ENCODE measurements at regions not wholly inside any gene's neighbourhood (a gene's known extent, or its start where the extent isn't known, plus 50 kb on each side); places are given as distances from the start of the nearest gene placed in this dataset.

- H3K4me1 Mint-ChIP-seq: peaks cover 9% of the 10 kb centered on the region
- DNase-seq (ENCODE audit: low spot score in 2 of 2): no peak
Observed at GRCh38 chr15:85932391-85932790, 137.7 kb upstream of the KLHL25 start.

GRCh38 chr15:85934691-85935090, 140.0 kb upstream of the KLHL25 start:
- ATAC-seq (replicated peaks; ENCODE audit: extremely low read depth, poor library complexity, severe bottlenecking) (no peak), DNase-seq (ENCODE audit: low spot score in 2 of 2) (no peak)
- H3K4me3 Mint-ChIP-seq: no peak overlapping the region
- peaks cover 37% of the 10 kb centered on the region for H3K27me3 Mint-ChIP-seq
- H3K4me1 Mint-ChIP-seq: no peaks in the 10 kb centered on the region
- no peaks in the 10 kb centered on the region for H3K9me3 Mint-ChIP-seq
- no peaks in the 10 kb centered on the region for H3K36me3 Mint-ChIP-seq (ENCODE audit: insufficient read depth)
- no peak overlapping the region for H3K27ac Mint-ChIP-seq (ENCODE audit: low read depth)

More at GRCh38 chr15:85932391-85932790, 137.7 kb upstream of the KLHL25 start:
- ATAC-seq (replicated peaks; ENCODE audit: extremely low read depth, poor library complexity, severe bottlenecking): no peak
- Mint-ChIP-seq H3K36me3 (ENCODE audit: insufficient read depth) (no peaks in the 10 kb centered on the region), H3K9me3 (no peaks in the 10 kb centered on the region), H3K4me3 (no peak overlapping the region), H3K27ac (ENCODE audit: low read depth) (no peak overlapping the region), H3K27me3 (peaks cover 18% of the 10 kb centered on the region)

GRCh38 chr15:85935182-85935581, 140.5 kb upstream of the KLHL25 start:
- ATAC-seq (replicated peaks; ENCODE audit: extremely low read depth, poor library complexity, severe bottlenecking) (no peak), DNase-seq (ENCODE audit: low spot score in 2 of 2) (no peak)
- H3K9me3 Mint-ChIP-seq: no peaks in the 10 kb centered on the region
- H3K36me3 Mint-ChIP-seq (ENCODE audit: insufficient read depth): no peaks in the 10 kb centered on the region
- H3K27ac Mint-ChIP-seq (ENCODE audit: low read depth): no peak overlapping the region
- no peak overlapping the region for H3K4me3 Mint-ChIP-seq
- H3K4me1 Mint-ChIP-seq: no peaks in the 10 kb centered on the region
- H3K27me3 Mint-ChIP-seq: peaks cover 39% of the 10 kb centered on the region

- Mint-ChIP-seq H3K36me3 (ENCODE audit: insufficient read depth) (no peaks in the 10 kb centered on the region), H3K4me1 (no peaks in the 10 kb centered on the region), H3K4me3 (no peak overlapping the region), H3K27me3 (peaks cover 39% of the 10 kb centered on the region), H3K9me3 (no peaks in the 10 kb centered on the region), H3K27ac (ENCODE audit: low read depth) (no peak overlapping the region)
- no peak for ATAC-seq (replicated peaks; ENCODE audit: extremely low read depth, poor library complexity, severe bottlenecking)
- DNase-seq (ENCODE audit: low spot score in 2 of 2): no peak
Observed at GRCh38 chr15:85937661-85938060, 142.0 kb upstream of the AGBL1 start.

GRCh38 chr15:85941186-85941855, 138.3 kb upstream of the AGBL1 start:
- ATAC-seq (replicated peaks; ENCODE audit: extremely low read depth, poor library complexity, severe bottlenecking) (no peak), DNase-seq (ENCODE audit: low spot score in 2 of 2) (no peak)
- H3K27me3 Mint-ChIP-seq: peaks cover 30% of the 10 kb centered on the region
- no peaks in the 10 kb centered on the region for H3K9me3 Mint-ChIP-seq
- H3K4me1 Mint-ChIP-seq: no peaks in the 10 kb centered on the region
- no peaks in the 10 kb centered on the region for H3K36me3 Mint-ChIP-seq (ENCODE audit: insufficient read depth)
- no peak overlapping the region for H3K4me3 Mint-ChIP-seq
- no peak overlapping the region for H3K27ac Mint-ChIP-seq (ENCODE audit: low read depth)

GRCh38 chr15:85942632-85943031, 137.0 kb upstream of the AGBL1 start:
- no peaks in the 10 kb centered on the region for H3K9me3 Mint-ChIP-seq
- no peaks in the 10 kb centered on the region for H3K4me1 Mint-ChIP-seq
- H3K36me3 Mint-ChIP-seq (ENCODE audit: insufficient read depth): no peaks in the 10 kb centered on the region
- no peak overlapping the region for H3K27ac Mint-ChIP-seq (ENCODE audit: low read depth)
- H3K27me3 Mint-ChIP-seq: peaks cover 22% of the 10 kb centered on the region
- no peak for ATAC-seq (replicated peaks; ENCODE audit: extremely low read depth, poor library complexity, severe bottlenecking)
- no peak overlapping the region for H3K4me3 Mint-ChIP-seq
- no peak for DNase-seq (ENCODE audit: low spot score in 2 of 2)

GRCh38 chr15:85943151-85943550, 136.5 kb upstream of the AGBL1 start:
- Mint-ChIP-seq H3K36me3 (ENCODE audit: insufficient read depth) (no peaks in the 10 kb centered on the region), H3K27me3 (peaks cover 17% of the 10 kb centered on the region), H3K4me1 (no peaks in the 10 kb centered on the region), H3K4me3 (no peak overlapping the region), H3K9me3 (no peaks in the 10 kb centered on the region), H3K27ac (ENCODE audit: low read depth) (no peak overlapping the region)
- ATAC-seq (replicated peaks; ENCODE audit: extremely low read depth, poor library complexity, severe bottlenecking): no peak
- no peak for DNase-seq (ENCODE audit: low spot score in 2 of 2)

GRCh38 chr15:85943791-85944190, 135.9 kb upstream of the AGBL1 start:
- no peak for ATAC-seq (replicated peaks; ENCODE audit: extremely low read depth, poor library complexity, severe bottlenecking)
- H3K36me3 Mint-ChIP-seq (ENCODE audit: insufficient read depth): no peaks in the 10 kb centered on the region

GRCh38 chr15:85947021-85947420, 132.7 kb upstream of the AGBL1 start:
- DNase-seq (ENCODE audit: low spot score in 2 of 2) (no peak), ATAC-seq (replicated peaks; ENCODE audit: extremely low read depth, poor library complexity, severe bottlenecking) (no peak)
- Mint-ChIP-seq H3K27ac (ENCODE audit: low read depth) (no peak overlapping the region), H3K4me1 (no peaks in the 10 kb centered on the region), H3K9me3 (no peaks in the 10 kb centered on the region), H3K4me3 (no peak overlapping the region), H3K27me3 (no peaks in the 10 kb centered on the region), H3K36me3 (ENCODE audit: insufficient read depth) (no peaks in the 10 kb centered on the region)

More at GRCh38 chr15:85943791-85944190, 135.9 kb upstream of the AGBL1 start:
- Mint-ChIP-seq H3K4me3 (no peak overlapping the region), H3K9me3 (no peaks in the 10 kb centered on the region), H3K27ac (ENCODE audit: low read depth) (no peak overlapping the region), H3K27me3 (peaks cover 11% of the 10 kb centered on the region), H3K4me1 (no peaks in the 10 kb centered on the region)
- no peak for DNase-seq (ENCODE audit: low spot score in 2 of 2)

- DNase-seq (ENCODE audit: low spot score in 2 of 2): no peak
- Mint-ChIP-seq H3K27me3 (peaks cover 3% of the 10 kb centered on the region), H3K4me3 (no peak overlapping the region), H3K4me1 (no peaks in the 10 kb centered on the region), H3K9me3 (no peaks in the 10 kb centered on the region), H3K27ac (ENCODE audit: low read depth) (no peak overlapping the region), H3K36me3 (ENCODE audit: insufficient read depth) (no peaks in the 10 kb centered on the region)
- ATAC-seq (replicated peaks; ENCODE audit: extremely low read depth, poor library complexity, severe bottlenecking): no peak
Observed at GRCh38 chr15:85947936-85948335, 131.7 kb upstream of the AGBL1 start.

- Mint-ChIP-seq H3K27ac (ENCODE audit: low read depth) (no peak overlapping the region), H3K27me3 (peaks cover 15% of the 10 kb centered on the region)
Observed at GRCh38 chr15:85950101-85950500, 129.6 kb upstream of the AGBL1 start.

GRCh38 chr15:85954586-85954985, 125.1 kb upstream of the AGBL1 start:
- Mint-ChIP-seq H3K36me3 (ENCODE audit: insufficient read depth) (no peaks in the 10 kb centered on the region), H3K27me3 (peaks cover 39% of the 10 kb centered on the region), H3K9me3 (no peaks in the 10 kb centered on the region), H3K4me1 (peaks cover 5% of the 10 kb centered on the region), H3K27ac (ENCODE audit: low read depth) (no peak overlapping the region), H3K4me3 (no peak overlapping the region)
- no peak for ATAC-seq (replicated peaks; ENCODE audit: extremely low read depth, poor library complexity, severe bottlenecking)
- DNase-seq (ENCODE audit: low spot score in 2 of 2): no peak

More at GRCh38 chr15:85950101-85950500, 129.6 kb upstream of the AGBL1 start:
- ATAC-seq (replicated peaks; ENCODE audit: extremely low read depth, poor library complexity, severe bottlenecking) (no peak), DNase-seq (ENCODE audit: low spot score in 2 of 2) (no peak)
- Mint-ChIP-seq H3K36me3 (ENCODE audit: insufficient read depth) (no peaks in the 10 kb centered on the region), H3K4me1 (no peaks in the 10 kb centered on the region), H3K4me3 (no peak overlapping the region), H3K9me3 (no peaks in the 10 kb centered on the region)

GRCh38 chr15:85955501-85956391, 123.9 kb upstream of the AGBL1 start:
- no peaks in the 10 kb centered on the region for H3K9me3 Mint-ChIP-seq
- ATAC-seq (replicated peaks; ENCODE audit: extremely low read depth, poor library complexity, severe bottlenecking) (no peak), DNase-seq (ENCODE audit: low spot score in 2 of 2) (no peak)
- no peak overlapping the region for H3K4me3 Mint-ChIP-seq
- H3K36me3 Mint-ChIP-seq (ENCODE audit: insufficient read depth): no peaks in the 10 kb centered on the region
- H3K4me1 Mint-ChIP-seq: peaks cover 5% of the 10 kb centered on the region
- peaks cover 43% of the 10 kb centered on the region for H3K27me3 Mint-ChIP-seq
- H3K27ac Mint-ChIP-seq (ENCODE audit: low read depth): no peak overlapping the region
